ENCODE measurements at regions not wholly inside any gene's neighbourhood (a gene's known extent, or its start where the extent isn't known, plus 50 kb on each side); places are given as distances from the start of the nearest gene placed in this dataset.
"Not testable (repeated sequence)": the region's sequence is repeated elsewhere in the genome, so short reads cannot be mapped to it uniquely, and the experiment has no call there.

DNA sequence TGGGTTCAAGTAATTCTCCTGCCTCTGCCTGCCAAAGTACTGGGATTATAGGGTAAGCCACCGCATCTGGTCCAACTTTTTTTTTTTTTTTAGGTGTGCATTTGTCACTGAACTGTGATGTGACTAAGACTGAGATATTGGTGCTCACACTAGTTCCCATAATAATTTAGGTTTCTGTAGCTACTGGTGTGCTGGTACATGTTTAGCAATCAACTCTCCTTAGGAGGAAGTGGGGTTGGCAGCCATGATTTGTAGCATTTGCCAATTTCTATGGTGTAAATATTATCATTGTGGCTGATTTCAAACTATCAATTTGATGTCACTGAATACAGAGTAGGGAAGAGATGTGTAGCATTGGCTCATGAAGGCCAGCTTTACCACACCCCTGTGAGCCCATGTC lies 372.7 kb downstream of the EDEM1 start:
- no peak for DNase-seq

DNA sequence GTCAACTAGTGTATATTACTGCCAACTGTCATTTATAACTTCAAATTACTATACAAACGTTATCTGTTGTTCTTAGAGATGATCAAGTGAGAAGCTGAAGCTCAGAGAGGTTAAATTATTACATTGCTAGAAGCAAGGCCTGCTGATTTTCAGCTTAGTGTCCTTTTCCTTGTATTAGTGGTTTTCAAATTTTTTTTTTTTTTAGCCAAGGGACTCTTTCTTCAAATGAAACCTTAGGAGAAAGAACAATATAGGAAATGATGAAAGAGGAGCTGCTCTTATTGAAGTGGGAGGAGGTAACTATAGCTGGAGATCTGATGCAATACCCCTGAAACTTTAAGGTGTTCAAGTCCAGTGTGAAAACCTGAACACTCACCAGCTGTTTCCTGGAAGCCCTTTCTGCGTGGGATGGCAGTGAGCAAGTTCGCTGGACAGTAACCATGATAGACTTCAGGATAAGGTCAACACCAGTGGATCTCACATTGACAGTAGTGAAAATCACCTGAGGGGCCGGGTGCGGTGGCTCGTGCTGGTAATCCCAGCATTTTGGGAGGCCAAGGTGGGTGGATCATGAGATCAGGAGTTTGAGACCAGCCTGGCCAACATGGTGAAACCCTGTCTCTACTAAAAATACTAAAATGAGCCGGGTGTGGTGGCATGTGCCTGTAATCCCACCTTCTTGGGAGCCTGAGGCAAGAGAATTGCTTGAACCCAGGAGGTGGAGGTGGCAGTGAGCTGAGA lies 376.2 kb downstream of the EDEM1 start:
- DNase-seq: no peak

DNA sequence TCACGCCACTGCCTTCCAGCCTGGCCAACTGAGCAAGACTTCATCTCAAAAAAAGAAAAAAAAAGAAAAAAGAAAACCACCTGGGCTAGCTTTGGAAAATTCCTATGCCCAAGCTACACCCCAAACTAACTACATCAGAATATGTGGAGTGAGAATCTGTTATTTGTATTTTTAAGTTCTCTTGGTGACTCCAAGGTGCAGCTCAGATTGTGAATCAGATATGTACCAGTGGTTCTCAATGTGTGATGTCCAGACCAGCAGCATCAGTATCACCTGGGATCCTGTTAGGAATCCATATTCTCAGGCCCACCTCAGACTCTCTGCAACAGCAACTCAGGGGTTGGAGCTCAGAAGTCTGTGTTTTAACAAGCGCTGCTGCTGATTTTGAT lies 376.8 kb downstream of the EDEM1 start:
- DNase-seq: no peak

DNA sequence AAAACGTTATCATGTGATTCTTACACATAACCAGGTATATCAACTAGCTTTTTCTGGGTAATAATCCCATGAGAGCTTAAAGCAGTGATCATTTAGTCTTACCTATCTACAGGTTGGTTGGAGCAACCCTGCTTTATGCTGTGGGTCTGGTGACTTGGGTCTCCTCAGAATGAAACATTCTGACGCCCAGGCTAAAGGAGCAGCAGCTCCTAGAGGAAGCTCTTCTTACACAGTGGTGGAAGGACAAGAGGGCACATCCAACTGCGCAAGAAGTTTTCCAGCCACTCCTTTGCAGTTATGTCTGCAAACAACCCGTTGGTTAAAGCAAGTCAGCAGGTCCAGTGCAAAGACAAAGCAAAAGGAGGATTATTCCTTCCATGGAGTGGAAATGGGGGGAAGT lies 377.5 kb downstream of the EDEM1 start:
- DNase-seq: no peak

DNA sequence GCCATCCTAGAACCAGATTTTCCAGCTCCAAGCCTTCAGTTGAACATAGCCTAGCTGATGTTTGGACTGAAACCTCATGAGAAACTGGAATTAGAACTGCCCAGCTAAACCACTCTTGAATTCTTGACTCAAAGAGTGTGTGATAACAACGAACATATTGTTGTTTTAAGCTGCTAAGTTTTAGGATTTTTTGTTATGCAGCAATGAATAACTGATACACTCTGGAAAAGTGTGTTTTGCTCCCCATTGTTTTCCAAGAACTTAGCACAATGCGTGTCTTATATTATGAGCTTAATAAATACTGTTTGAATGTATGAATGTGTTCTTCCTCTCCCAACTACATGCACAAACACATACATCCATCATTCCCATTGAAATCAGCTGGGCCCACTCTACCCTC lies 379.6 kb downstream of the EDEM1 start:
- DNase-seq: no peak

DNA sequence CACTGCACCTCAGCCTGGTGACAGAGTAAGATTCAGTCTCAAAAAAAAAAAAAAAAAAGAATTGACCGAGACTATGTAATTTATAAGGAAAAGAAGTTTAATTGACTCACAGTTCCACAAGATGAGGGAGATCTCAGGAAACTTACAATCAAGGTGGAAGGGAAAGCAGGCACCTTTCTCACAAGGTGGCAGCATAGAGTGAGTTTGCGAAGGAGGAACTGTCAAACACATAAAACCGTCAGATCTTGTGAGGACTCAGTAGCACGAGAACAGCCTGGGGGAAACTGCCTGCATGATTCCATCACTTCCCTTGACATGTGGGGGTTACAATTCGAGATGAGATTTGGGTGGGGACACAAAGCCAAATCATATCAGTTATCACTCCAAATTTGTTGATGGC lies 380.9 kb downstream of the EDEM1 start:
- no peak for DNase-seq

DNA sequence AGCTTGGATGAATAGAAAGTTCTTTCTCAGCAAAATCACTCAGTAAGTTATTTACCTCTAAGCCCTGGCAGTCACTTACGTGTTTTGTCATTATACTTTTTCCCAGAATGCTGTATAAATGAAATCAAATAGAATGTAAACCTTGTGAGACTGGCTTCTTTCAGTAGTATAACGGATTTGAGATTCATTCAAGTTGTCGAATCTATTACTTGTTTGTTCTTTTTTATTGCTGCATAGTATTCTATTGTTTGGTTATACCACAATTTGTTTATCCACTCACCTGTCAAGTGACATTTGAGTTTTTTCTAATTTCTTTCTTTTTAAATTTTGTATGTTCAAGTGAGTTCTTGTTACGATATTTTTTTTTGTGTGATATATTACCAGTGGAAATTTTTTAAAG lies 381.6 kb downstream of the EDEM1 start:
- DNase-seq: no peak

DNA sequence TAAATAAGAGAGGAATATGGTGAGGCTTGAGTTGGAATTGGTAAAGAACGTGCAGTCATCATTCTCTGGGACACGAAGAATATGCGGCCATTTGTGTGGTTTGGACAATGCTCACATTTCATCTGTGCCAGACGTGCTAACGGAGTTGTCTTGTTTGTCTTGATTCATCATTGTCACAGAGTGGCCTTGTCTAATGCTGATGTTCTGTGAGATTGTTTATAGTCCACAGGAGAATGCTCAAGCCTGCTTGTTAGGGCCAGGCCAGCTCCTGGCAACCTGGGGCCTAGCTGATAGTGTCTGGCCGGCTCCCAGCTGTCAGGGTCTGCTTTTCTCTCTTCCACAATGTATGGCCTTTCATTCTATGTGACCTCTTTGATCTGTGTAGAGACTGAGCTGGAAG lies 384.7 kb downstream of the EDEM1 start:
- DNase-seq: no peak

DNA sequence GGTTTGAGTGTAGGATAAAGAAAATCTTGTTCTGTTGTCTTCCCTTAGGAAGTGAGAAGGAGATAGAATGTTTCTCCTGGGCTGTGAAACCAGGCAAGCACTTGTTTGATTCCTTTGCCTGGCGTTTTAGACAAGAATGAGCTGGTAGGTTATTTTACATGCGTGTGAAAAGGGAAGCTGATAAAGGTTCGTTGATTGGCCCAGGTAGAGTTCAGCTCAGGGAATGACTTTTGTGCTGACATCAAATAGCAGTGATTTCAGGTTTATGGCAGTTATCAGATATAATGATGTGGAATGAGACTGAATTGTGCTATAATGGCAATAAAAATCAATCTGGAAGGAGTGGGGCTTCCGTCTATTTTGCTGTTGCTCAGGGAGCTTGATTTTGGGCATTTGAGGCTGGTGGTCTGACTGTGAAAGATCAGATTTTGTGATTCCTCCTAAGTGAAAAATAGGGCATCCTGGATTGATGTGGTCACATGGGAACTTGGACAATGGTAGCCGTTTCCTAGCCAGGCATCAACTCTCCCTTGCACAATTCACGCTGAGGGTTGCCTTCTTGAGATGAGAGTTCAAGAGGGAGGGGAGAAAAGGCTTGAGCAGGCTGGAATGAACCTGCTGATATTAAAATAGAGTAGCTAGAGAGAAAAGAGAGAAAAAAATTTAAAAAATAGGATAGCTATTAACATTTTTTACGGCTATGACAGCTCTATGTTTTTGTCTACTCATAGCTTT lies 388.9 kb downstream of the EDEM1 start:
- DNase-seq: no peak

DNA sequence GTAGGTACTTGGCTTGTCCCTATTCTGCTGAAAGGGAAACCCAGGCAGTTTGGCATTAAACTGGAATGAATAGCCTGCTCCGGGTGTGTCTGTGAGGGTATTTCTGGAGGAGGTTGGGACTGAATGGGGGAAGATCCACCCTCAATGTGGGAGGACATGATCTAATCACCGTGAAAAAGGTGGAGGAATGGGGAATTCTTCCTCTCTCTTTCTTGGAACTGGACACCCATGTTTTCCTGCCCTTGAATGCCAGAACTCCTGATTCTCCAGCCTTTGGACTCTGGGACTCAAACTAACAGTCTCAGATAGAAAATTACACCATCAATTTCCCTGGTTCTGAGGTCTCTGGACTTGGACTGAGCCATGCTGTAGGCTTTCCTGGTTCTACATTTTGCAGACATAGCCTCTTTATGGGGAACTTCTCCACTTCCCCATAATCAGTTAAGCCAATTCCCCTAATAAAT lies 391.7 kb downstream of the EDEM1 start:
- DNase-seq: no peak

DNA sequence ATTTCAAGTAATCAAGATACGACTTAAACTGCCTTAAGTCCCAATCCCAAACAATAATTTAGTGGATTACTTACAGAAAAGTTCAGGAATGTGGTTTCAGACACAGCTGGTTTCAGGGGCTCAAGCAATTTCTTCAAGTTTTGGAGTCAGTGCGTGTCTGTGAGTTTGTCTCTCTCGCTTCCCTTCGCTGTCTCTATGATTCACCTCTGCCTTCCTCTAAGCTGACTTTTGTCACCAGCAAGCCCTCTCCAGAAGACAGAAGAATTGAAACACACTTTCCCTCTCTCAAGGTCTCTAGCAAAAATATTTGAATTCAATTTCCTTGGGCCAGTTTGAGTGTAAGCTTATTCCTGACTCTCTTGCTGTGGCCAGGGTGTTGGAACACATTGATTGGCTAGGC lies 392.4 kb downstream of the EDEM1 start:
- no peak for DNase-seq

DNA sequence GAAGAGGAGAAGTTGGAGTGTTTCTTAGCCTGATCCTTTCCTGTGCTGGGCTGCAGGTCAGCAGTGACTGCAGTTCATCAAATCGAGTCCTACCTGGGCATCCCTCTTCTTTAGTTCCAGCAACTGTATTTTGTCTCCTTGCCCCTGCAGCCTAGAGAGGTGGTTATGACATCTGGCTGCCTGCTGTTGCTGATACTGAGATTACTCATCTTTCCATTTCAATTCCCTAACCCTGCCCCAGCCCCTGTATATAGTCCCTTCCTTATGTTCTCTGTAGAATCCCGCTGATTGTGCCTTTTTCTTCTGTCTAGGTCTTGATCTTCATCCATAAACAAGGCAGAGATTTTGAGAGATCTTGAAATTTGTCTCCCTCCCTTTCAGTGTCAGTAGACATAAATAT lies 393.3 kb downstream of the EDEM1 start:
- DNase-seq: no peak

DNA sequence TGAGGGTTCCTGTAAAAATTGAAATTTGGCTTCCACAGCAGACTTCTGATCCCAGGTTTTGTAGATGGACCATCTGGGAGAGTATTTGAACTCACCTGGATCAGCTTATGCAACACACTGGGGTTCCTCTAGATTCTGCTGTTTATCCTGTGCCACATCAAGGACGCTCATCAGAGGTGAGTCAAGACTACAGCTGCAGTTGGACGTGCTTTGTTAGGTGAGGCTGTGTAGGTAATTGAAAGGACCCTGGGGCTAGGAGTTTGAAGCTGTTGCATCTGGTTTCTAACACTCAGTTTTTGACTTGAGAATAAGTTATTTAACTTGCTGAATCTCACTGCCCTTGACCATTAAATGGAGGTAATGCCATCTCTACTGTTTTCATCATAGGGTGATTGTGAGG lies 394.2 kb downstream of the EDEM1 start:
- DNase-seq: no peak

DNA sequence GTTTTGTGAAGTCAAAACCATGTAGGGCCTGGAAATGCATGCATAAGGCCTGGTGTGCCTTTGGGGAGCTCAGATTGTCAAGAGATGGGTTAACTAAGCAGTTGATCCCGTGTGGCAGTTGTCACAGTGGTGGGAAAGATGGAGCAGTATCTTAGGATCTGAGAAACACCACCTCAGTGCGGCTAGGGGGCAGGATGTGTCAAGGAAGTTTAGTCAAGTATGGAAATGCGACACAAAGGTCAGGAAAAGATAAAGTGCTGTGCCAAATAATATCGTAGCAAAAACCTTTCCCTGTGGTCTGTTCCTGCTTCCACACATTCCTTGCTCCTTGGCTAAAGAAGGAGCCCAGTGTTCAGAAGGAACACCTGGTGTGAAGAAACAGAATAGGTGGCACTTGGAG lies 396.4 kb downstream of the EDEM1 start:
- DNase-seq: no peak

DNA sequence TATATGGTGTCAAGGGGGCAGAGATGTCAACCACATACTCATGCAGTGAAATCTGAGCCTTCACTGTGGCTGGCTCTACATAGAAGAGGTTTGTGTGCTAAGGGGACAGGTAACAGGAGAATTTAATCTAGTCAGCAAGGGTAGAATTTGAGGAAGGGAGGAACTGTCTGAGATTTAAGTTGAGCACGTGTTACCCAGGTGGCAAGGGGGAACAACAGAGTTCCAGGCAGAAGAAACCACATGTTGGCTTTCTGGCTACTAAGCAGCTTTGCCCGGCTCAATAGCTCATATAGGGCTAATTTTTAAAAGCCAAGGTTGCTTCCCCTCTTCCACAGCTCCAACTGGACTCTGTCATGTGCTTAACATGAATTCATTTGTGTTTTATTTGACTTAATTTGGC lies 397.6 kb downstream of the EDEM1 start:
- DNase-seq: no peak

DNA sequence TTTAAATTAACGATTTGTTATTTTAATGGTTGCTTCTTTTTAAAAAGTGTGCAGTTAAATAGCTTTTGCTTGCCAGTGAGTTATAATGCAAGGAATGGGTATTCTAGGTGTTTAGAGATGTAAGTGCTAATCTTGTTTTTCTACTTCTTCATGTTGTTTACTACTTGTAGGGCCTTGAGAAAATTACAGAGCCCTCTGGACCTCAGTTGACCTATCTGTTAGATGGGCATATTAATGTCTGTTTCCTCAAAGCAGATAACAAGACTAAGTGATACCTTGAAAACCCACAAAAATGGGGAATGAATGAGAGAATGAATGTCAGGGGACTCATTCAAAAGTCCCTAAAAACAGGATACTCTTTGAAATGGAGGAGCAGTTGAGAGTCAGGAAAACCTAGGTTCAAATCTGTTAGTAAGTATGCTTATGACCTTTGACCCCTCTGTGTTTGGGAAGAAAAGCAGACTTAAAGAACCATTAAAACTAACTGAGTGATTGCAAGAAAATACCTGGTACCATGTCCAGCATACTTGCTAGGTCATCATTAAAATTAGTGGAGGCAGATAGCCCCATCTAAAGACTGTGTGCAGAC lies 419.5 kb downstream of the EDEM1 start:
- DNase-seq: no peak

DNA sequence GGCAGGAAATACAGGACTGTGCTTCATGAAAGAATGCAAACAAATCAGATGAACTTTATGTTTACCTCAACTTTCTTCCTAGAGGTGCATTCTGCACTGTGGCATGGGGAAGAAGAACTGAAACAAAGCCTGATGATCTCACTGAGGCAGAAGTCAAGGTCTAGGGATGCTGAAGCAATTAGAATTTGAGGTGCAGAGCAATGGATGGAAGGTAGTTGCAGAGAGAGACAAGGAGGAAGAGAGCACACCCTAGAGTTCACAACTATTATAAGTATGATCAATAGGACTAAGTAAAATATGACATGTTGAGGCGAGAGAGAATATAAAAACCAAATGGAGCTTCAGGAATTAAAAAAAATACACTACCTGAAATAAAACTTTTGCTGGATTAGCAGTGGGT lies 420.1 kb downstream of the EDEM1 start:
- DNase-seq: no peak

DNA sequence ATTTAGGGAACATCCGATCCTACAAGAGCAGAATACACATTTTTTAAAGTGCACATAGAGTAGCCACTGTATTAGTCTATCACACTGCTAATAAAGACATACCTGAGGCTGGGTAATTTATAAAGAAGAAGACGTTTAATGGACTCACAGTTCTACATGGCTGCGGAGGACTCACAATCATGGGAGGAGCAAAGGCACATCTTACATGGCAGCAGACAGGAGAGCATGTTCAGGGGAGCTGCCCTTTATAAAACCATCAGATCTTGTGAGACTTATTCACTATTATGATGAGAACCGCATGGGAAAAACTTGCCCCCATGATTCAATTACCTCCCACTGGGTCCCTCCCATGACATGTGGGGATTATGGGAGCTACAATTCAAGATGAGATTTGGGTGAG lies 421.5 kb downstream of the EDEM1 start:
- not testable (repeated sequence) for DNase-seq

DNA sequence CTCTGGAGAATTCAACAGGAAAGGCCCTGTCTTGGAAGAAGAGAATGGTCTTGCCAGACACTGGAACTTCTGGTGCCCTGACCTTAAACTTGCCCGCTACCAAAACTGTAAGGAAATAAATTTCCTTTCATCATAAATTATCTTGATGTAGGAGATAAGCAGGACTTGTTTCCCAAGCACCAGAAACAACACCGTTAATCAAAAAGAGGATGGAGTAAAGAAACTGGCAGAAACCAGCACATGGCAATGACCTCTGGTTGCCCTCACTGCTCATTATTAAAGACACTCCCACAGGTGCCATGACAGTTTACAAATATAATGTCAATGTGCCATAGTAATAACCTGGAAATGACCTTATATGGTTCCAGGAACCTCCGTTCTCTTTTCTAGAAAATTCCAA lies 426.1 kb downstream of the EDEM1 start:
- no peak for DNase-seq

DNA sequence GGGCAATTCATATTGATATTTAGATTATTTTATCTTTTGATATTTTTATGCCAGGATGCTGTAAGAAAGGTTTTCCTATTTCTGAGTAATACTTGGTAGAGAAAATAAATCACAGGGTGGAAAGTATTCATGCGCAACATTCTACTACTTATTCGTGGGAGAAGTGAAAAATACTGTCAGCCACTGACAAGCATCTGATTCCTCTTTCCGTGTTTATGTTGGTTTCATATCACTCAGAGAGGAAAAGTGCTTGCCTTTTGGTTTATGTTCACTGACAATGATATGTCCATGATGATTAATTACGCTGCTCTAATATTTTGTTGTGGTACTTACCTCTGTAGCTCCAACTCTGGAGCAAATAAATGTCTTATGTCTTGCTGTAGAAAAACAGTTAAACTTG lies 429.4 kb downstream of the EDEM1 start:
- no peak for DNase-seq

DNA sequence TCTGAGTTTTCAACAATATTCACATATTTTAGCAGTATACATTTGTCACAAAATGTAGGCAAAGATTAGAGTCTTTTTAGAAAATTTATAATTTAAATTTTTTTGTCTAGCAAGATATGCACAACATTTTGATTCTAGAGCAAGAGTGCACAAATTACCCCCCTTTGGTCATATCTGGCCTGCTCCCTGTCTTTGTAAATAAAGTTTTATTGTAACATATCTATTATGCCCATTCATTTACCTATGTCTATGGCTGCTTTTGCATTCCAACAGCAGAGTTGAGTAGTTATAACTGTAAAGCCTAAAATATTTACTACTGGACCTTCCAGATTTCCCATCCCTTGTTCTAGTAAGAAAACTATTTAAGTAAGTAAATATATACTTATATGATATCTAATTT lies 430.7 kb downstream of the EDEM1 start:
- DNase-seq: no peak

DNA sequence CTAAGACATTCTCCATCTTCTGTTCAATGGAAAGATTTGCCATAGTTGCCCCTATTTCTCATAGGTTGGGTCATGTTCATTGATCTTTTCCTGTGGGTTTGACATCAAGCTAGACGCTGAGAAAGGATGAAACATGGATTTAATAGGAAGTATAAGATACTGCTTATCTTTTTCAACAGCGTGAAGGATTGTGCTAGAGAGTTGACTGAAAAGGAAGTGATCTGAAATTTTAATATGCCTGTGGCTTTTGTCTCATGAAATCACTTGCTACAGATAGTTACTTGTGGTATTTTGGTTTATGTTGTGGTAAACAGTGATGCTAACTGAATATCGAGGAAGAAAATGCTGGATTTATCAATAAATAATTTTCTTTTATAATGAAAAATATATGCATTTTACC lies 442.9 kb downstream of the EDEM1 start:
- DNase-seq: no peak

DNA sequence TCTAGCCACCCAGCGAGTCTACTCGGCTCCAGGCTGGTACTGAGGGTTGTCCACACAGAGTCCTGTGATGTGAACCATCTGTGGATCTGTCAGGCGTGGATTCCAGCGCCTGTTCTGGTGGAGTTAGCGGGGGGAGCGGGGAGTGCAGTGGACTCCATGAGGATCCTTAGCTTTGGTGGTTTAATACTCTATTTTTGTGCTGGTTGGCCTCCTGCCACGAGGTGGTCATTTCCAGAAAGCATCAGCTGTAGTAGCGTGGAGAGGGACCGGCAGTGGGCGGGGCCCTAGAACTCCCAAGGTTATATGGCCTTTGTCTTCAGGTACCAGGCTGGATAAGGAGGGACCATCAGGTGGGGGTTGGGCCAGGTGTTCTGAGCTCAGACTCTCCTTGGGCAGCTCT lies 446.5 kb downstream of the EDEM1 start:
- DNase-seq: no peak

DNA sequence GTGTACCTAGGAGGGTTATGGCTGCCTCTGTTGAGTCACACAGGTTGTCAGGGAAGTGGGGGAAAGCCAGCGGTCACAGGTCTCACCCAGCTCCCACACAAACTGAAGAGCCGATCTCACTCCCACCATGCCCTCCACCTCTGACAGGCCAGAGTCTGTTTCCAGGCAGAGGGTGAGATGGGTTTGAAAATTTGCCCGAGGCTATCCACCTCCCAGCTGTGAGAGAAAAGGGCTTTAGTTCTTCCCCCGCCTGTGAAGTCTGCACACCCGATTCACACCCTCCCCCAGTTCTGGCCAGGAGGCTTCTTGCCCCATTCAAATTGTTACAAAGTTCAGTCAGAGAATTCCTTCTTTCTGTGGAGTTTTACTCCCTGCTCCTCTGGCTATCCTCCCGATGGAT lies 446.9 kb downstream of the EDEM1 start:
- DNase-seq: no peak
